DOHH2 (cell line): ENCODE measurements at regions not wholly inside any gene's neighbourhood (a gene's known extent, or its start where the extent isn't known, plus 50 kb on each side); places are given as distances from the start of the nearest gene placed in this dataset.

Source experiments
- H3F3A ChIP-seq: fragments of 200-600 bp; sonication (generic), shearing (Covaris generic); 2 replicates; pipeline ENCODE4 v1.6.0; 2016; ENCODE audit warnings: antibody characterized with exemption, mild to moderate bottlenecking; ENCODE audit not compliant: control insufficient read depth, insufficient read depth
- H3K27ac ChIP-seq: fragments of 200-600 bp; sonication (generic); 2 replicates; pipeline ENCODE4 v1.5.1; 2014; ENCODE audit warnings: low read depth, mild to moderate bottlenecking, low read length, moderate library complexity
- H3K27me3 ChIP-seq: fragments of 200-600 bp; sonication (generic); 2 replicates; pipeline ENCODE4 v1.6.1; 2014; ENCODE audit warnings: mild to moderate bottlenecking, low read length, mixed read lengths; ENCODE audit not compliant: control insufficient read depth
- H3K36me3 ChIP-seq: fragments of 200-600 bp; sonication (generic); 2 replicates; pipeline ENCODE4 v1.6.1; 2014; ENCODE audit warnings: mild to moderate bottlenecking, low read length, moderate library complexity, mixed read lengths; ENCODE audit not compliant: control insufficient read depth
- H3K4me1 ChIP-seq: fragments of 200-600 bp; sonication (generic); 2 replicates; pipeline ENCODE4 v1.6.1; 2014; ENCODE audit warnings: mild to moderate bottlenecking, low read length, mixed read lengths; ENCODE audit not compliant: control insufficient read depth
- H3K4me2 ChIP-seq: fragments of 200-600 bp; sonication (generic); 2 replicates; pipeline ENCODE4 v1.6.0; 2014; ENCODE audit warnings: mild to moderate bottlenecking, low read length, moderate library complexity
- H3K4me3 ChIP-seq: fragments of 200-600 bp; sonication (generic); 2 replicates; pipeline ENCODE4 v1.5.1; 2014; ENCODE audit warnings: mild to moderate bottlenecking, low read length, mixed read lengths
- H3K79me2 ChIP-seq: fragments of 200-600 bp; sonication (generic); 2 replicates; pipeline ENCODE4 v1.6.1; 2014; ENCODE audit warnings: mild to moderate bottlenecking, low read length, mixed read lengths; ENCODE audit not compliant: control insufficient read depth
- H3K9me2 ChIP-seq: fragments of 200-600 bp; sonication (generic); replicated peaks from 2 replicates; pipeline ENCODE4 v1.6.1; 2014; ENCODE audit warnings: mild to moderate bottlenecking, low read length, mixed read lengths; ENCODE audit not compliant: control insufficient read depth
- H3K9me3 ChIP-seq: fragments of 200-600 bp; sonication (generic); 2 replicates; pipeline ENCODE4 v1.6.1; 2014; ENCODE audit warnings: antibody characterized with exemption, low read length, mixed read lengths; ENCODE audit not compliant: control insufficient read depth, insufficient read depth
- H4K20me1 ChIP-seq: fragments of 200-600 bp; sonication (generic); 2 replicates; pipeline ENCODE4 v1.6.0; 2014; ENCODE audit warnings: low read depth, mild to moderate bottlenecking, antibody characterized with exemption, low read length, moderate library complexity; ENCODE audit not compliant: control insufficient read depth, insufficient read depth
- EZH2phosphoT487 ChIP-seq: fragments of 200-600 bp; sonication (generic); IDR thresholded peaks from 2 replicates; pipeline ENCODE4 v1.6.1; 2017; ENCODE audit warnings: borderline replicate concordance, mild to moderate bottlenecking, antibody characterized with exemption, low read length, moderate library complexity, mixed read lengths
- TF ChIP-seq, protein P1 (sequence below): fragments of 200-600 bp; sonication (generic); IDR thresholded peaks from one replicate; pipeline ENCODE4 v1.5.1; 2014; ENCODE audit warnings: antibody characterized with exemption, mild to moderate bottlenecking, low read depth, low read length; ENCODE audit not compliant: poor library complexity, severe bottlenecking

DNA sequence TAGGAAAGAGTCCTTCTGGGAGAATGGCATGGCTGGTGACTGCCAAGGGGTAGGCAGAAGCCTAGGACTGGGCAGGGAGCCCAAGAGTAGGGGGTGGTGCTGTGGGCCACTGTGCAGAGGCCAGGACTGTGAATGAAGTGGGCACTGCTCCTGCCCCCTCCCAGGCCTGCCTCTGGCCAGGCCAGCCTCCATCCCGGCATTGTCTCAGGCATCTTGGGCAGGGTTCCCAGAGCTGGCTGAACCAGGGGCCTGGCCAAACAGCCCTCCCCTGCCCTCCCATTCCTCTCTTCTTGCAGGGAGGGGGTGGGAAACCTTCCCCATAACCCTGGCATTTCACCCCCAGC lies 81.6 kb downstream of the MRPL14 start:
- H3K4me3 ChIP-seq = no peak overlapping the region
- H3K36me3 ChIP-seq = no peaks in the 10 kb centered on the region
- no peaks in the 10 kb centered on the region for H3K9me2 ChIP-seq
- peaks cover 8% of the 10 kb centered on the region; the same call in 1 of the 2 replicates for H3K9me3 ChIP-seq
- no peaks in the 10 kb centered on the region for H3K4me1 ChIP-seq
- H4K20me1 ChIP-seq = no peaks in the 10 kb centered on the region
- TF ChIP-seq EZH2phosphoT487 = no peak
- TF ChIP-seq, protein P1, sequence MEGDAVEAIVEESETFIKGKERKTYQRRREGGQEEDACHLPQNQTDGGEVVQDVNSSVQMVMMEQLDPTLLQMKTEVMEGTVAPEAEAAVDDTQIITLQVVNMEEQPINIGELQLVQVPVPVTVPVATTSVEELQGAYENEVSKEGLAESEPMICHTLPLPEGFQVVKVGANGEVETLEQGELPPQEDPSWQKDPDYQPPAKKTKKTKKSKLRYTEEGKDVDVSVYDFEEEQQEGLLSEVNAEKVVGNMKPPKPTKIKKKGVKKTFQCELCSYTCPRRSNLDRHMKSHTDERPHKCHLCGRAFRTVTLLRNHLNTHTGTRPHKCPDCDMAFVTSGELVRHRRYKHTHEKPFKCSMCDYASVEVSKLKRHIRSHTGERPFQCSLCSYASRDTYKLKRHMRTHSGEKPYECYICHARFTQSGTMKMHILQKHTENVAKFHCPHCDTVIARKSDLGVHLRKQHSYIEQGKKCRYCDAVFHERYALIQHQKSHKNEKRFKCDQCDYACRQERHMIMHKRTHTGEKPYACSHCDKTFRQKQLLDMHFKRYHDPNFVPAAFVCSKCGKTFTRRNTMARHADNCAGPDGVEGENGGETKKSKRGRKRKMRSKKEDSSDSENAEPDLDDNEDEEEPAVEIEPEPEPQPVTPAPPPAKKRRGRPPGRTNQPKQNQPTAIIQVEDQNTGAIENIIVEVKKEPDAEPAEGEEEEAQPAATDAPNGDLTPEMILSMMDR = no peak
- no peak overlapping the region for H3K27ac ChIP-seq
- no peaks in the 10 kb centered on the region for H3F3A ChIP-seq
- no peak overlapping the region for H3K4me2 ChIP-seq
- H3K79me2 ChIP-seq = no peaks in the 10 kb centered on the region
- peaks cover 3% of the 10 kb centered on the region; the same call in 1 of the 2 replicates for H3K27me3 ChIP-seq

DNA sequence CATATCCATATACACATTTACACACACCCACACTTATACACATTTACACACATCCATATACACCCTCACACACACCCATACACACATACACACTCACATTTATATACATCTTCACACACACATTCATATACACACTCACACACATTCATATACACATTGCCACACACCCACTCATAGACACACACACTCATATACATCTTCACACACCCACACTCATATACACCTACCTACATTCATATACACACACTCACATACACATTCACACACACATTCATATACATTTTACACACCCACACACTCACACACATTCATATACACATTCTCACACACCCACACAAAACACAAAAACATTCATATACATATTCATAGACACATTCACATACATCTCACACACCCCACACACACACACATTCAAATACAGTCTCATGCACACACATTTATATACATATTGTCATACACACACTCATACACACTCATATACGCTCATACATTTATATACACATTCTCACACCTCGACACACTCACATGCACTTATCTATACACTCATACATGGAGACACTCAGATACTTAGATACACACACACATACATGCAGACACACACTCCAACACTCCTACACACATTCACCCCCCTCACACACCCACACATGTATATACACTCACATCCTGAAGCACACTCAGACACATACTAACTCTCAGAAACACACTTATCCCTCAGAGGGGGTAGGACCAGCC lies 82.1 kb downstream of the MRPL14 start:
- Histone ChIP-seq H3K4me2 (no peak overlapping the region), H3K4me1 (no peaks in the 10 kb centered on the region), H3K9me2 (no peaks in the 10 kb centered on the region), H3K79me2 (no peaks in the 10 kb centered on the region), H3K27ac (no peak overlapping the region), H3K4me3 (no peak overlapping the region), H3K9me3 (peaks cover 8% of the 10 kb centered on the region; the same call in 1 of the 2 replicates), H3K36me3 (no peaks in the 10 kb centered on the region), H3F3A (no peaks in the 10 kb centered on the region), H4K20me1 (no peaks in the 10 kb centered on the region), H3K27me3 (peaks cover 3% of the 10 kb centered on the region; the same call in 1 of the 2 replicates)
- no peak for TF ChIP-seq EZH2phosphoT487
- TF ChIP-seq, protein P1 = no peak

DNA sequence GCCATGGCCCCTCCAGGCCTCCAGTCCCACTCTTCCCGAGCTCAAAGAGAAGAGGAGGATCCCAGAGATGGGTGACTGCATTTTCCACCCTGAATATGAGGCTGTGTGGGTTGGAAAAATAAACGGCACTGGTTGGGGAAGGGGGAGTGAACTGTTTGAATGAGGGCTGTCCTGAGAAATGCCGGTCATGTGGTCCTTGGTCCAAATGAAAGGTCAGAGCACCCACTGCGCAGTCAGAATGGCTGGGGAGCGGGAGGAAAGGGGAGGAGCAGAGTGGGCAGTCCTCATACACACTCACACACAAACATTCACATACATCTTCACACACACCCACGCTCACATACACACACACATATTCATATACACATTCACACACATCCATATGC lies 83.1 kb downstream of the MRPL14 start:
- no peak for TF ChIP-seq EZH2phosphoT487
- TF ChIP-seq, protein P1 = no peak
- Histone ChIP-seq H3K27ac (no peak overlapping the region), H3K4me1 (no peaks in the 10 kb centered on the region), H3K79me2 (no peaks in the 10 kb centered on the region), H3F3A (no peaks in the 10 kb centered on the region), H3K27me3 (no peaks in the 10 kb centered on the region; the same call in 1 of the 2 replicates), H3K36me3 (no peaks in the 10 kb centered on the region), H3K9me3 (peaks cover 8% of the 10 kb centered on the region; the same call in 1 of the 2 replicates), H4K20me1 (no peaks in the 10 kb centered on the region), H3K4me3 (no peak overlapping the region), H3K4me2 (no peak overlapping the region), H3K9me2 (no peaks in the 10 kb centered on the region)
